Smooth muscle cell (in vitro differentiated cells): ENCODE measurements at regions not wholly inside any gene's neighbourhood (a gene's known extent, or its start where the extent isn't known, plus 50 kb on each side); places are given as distances from the start of the nearest gene placed in this dataset.
A peak's percentile ranks its signal among the peaks of the same experiment; 100 is the strongest.

Source experiments
- DNase-seq: peaks from one replicate; lab custom pipeline; 2025; ENCODE audit not compliant: unreplicated experiment; lab: John Stamatoyannopoulos, UW
- H2AFZ ChIP-seq: fragments of 200-600 bp; sonication (generic); 2 replicates; pipeline ENCODE4 v1.6.0; 2016; ENCODE audit warnings: antibody characterized with exemption, low read depth, mild to moderate bottlenecking
- H3F3A ChIP-seq: fragments of 200-600 bp; sonication (generic); 2 replicates; pipeline ENCODE4 v1.6.0; 2017; ENCODE audit warnings: antibody characterized with exemption, low read depth
- H3K27ac ChIP-seq: fragments of 200-600 bp; sonication (generic); 2 replicates; pipeline ENCODE4 v1.5.1; 2016; ENCODE audit warnings: low read depth, mild to moderate bottlenecking
- H3K27me3 ChIP-seq: fragments of 200-600 bp; sonication (generic); 2 replicates; pipeline ENCODE4 v1.6.1; 2016; ENCODE audit warnings: low read depth, mild to moderate bottlenecking
- H3K36me3 ChIP-seq: fragments of 200-600 bp; sonication (generic); 2 replicates; pipeline ENCODE4 v1.5.1; 2016; ENCODE audit warnings: low read depth
- H3K4me1 ChIP-seq: fragments of 200-600 bp; sonication (generic); 2 replicates; pipeline ENCODE4 v1.5.1; 2016; ENCODE audit warnings: low read depth
- H3K4me2 ChIP-seq: fragments of 200-600 bp; sonication (generic); 2 replicates; pipeline ENCODE4 v1.6.0; 2016; ENCODE audit warnings: mild to moderate bottlenecking
- H3K4me3 ChIP-seq: fragments of 200-600 bp; sonication (generic); 2 replicates; pipeline ENCODE4 v1.5.1; 2016; ENCODE audit warnings: mild to moderate bottlenecking
- H3K79me2 ChIP-seq: fragments of 200-600 bp; sonication (generic); 2 replicates; pipeline ENCODE4 v1.6.0; 2016; ENCODE audit warnings: low read depth, mild to moderate bottlenecking
- H3K9ac ChIP-seq: fragments of 200-600 bp; sonication (generic); 2 replicates; pipeline ENCODE4 v1.6.0; 2016; ENCODE audit warnings: low read depth
- H3K9me3 ChIP-seq: fragments of 200-600 bp; sonication (generic); replicated peaks from 2 replicates; pipeline ENCODE4 v1.5.1; 2016; ENCODE audit warnings: low read depth
- H4K20me1 ChIP-seq: fragments of 200-600 bp; sonication (generic); 2 replicates; pipeline ENCODE4 v1.6.0; 2016; ENCODE audit warnings: low read depth
- CTCF ChIP-seq: fragments of 200-600 bp; sonication (generic); IDR thresholded peaks from 2 replicates; pipeline ENCODE4 v1.5.1; 2017; ENCODE audit warnings: borderline replicate concordance, mild to moderate bottlenecking, antibody characterized with exemption; ENCODE audit not compliant: insufficient read depth, poor library complexity, severe bottlenecking
- WGBS: methylation state at CpG from one replicate; pipeline ENCODE4 v1.1.7; 2016; ENCODE audit warnings: low lambda C conversion rate; 5-methylcytosine and 5-hydroxymethylcytosine counted together

DNA sequence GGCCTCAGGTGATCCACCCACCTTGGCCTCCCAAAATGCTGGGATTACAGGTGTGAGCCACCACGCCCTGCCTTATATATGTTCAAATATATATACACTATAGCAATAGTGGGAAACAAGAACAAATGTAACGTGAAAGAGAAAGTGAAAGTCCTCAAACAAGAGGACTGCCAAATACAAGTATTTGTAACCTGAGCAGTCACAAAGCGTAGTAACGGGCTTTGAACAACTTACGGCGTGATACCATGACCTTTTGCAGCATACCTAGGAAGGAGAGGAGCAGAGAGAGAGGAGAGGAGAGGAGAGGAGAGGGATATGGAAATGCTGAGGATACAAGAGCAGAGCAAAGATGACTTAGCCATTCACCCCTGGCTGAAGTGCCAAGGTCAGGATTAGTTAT, 113.8 kb upstream of the RGPD4 start:
- no peaks in the 10 kb centered on the region for H3K27me3 ChIP-seq
- peak overlapping the region; percentile 37 for H2AFZ ChIP-seq
- peaks cover under 1% of the 10 kb centered on the region for H3K4me1 ChIP-seq
- H3K4me2 ChIP-seq, result no peak overlapping the region
- H4K20me1 ChIP-seq, result no peaks in the 10 kb centered on the region
- no peaks in the 10 kb centered on the region for H3K36me3 ChIP-seq
- 92% methylated on average over 6 of the region's 6 CpGs for WGBS
- TF ChIP-seq CTCF, result no peak
- no peak for DNase-seq
- H3K9me3 ChIP-seq, result no peaks in the 10 kb centered on the region
- no peaks in the 10 kb centered on the region for H3F3A ChIP-seq
- H3K9ac ChIP-seq, result no peak overlapping the region
- no peak overlapping the region for H3K27ac ChIP-seq
- no peak overlapping the region for H3K4me3 ChIP-seq
- no peaks in the 10 kb centered on the region for H3K79me2 ChIP-seq

GRCh38 chr2:107717661-107718060, 109.0 kb upstream of the RGPD4 start:
- no peak overlapping the region for H3K27ac ChIP-seq
- H3F3A ChIP-seq, result no peaks in the 10 kb centered on the region
- 44% methylated on average over 5 of the region's 5 CpGs for WGBS
- H3K27me3 ChIP-seq, result peaks cover 5% of the 10 kb centered on the region
- no peaks in the 10 kb centered on the region for H3K36me3 ChIP-seq
- DNase-seq, result no peak
- peaks cover 3% of the 10 kb centered on the region for H3K4me1 ChIP-seq
- H3K9me3 ChIP-seq, result no peaks in the 10 kb centered on the region
- H3K4me3 ChIP-seq, result no peak overlapping the region
- no peak overlapping the region for H3K4me2 ChIP-seq
- no peak for TF ChIP-seq CTCF
- no peaks in the 10 kb centered on the region for H3K79me2 ChIP-seq
- no peak overlapping the region for H3K9ac ChIP-seq
- H4K20me1 ChIP-seq, result no peaks in the 10 kb centered on the region
- no peak overlapping the region for H2AFZ ChIP-seq

- no peak overlapping the region for H3K4me2 ChIP-seq
- H3K36me3 ChIP-seq, result no peaks in the 10 kb centered on the region
- peaks cover 3% of the 10 kb centered on the region for H3K4me1 ChIP-seq
- H3K9ac ChIP-seq, result no peak overlapping the region
- no peak for DNase-seq
- H4K20me1 ChIP-seq, result no peaks in the 10 kb centered on the region
- H3K4me3 ChIP-seq, result no peak overlapping the region
- no peak overlapping the region for H2AFZ ChIP-seq
- H3K27ac ChIP-seq, result no peak overlapping the region
- H3F3A ChIP-seq, result no peaks in the 10 kb centered on the region
- no peaks in the 10 kb centered on the region for H3K9me3 ChIP-seq
- 84% methylated on average over 3 of the region's 3 CpGs for WGBS
- H3K27me3 ChIP-seq, result peaks cover 5% of the 10 kb centered on the region
- no peak for TF ChIP-seq CTCF
- H3K79me2 ChIP-seq, result no peaks in the 10 kb centered on the region
Observed at GRCh38 chr2:107719141-107719540, 107.6 kb upstream of the RGPD4 start.

- no peak overlapping the region for H3K9ac ChIP-seq
- no peak for DNase-seq
- no peaks in the 10 kb centered on the region for H4K20me1 ChIP-seq
- peaks cover 5% of the 10 kb centered on the region for H3K27me3 ChIP-seq
- no peak overlapping the region for H3K27ac ChIP-seq
- no peaks in the 10 kb centered on the region for H3K36me3 ChIP-seq
- no peaks in the 10 kb centered on the region for H3F3A ChIP-seq
- H2AFZ ChIP-seq, result no peak overlapping the region
- H3K4me1 ChIP-seq, result peaks cover 3% of the 10 kb centered on the region
- no peaks in the 10 kb centered on the region for H3K79me2 ChIP-seq
- 71% methylated on average over 7 of the region's 7 CpGs for WGBS
- no peaks in the 10 kb centered on the region for H3K9me3 ChIP-seq
- H3K4me2 ChIP-seq, result no peak overlapping the region
- TF ChIP-seq CTCF, result no peak
- no peak overlapping the region for H3K4me3 ChIP-seq
Observed at GRCh38 chr2:107719836-107720235, 106.9 kb upstream of the RGPD4 start.
